ENCODE measurements at regions not wholly inside any gene's neighbourhood (a gene's known extent, or its start where the extent isn't known, plus 50 kb on each side); places are given as distances from the start of the nearest gene placed in this dataset.

GRCh38 chr4:110675426-110675825 lies 52.5 kb upstream of the PITX2 start:
- no peak for DNase-seq

DNA sequence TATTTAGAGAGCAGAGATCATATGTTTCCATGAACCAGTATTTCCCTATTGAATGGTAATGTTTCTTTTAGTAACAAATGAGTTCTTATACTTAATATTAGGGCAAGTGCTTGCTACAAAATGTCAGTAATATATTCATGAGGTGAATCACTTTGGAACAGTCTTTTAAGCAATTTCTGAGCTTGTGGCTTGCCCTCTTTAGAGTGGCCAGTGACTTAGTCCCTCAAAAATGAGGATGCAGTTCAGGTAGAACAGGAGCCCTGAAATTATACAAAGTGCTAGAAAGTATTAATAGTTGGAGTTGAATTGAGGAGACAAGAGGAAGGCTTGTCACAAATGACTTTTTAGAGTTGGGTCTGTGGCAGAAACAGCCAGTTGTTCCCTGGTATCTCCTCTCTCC lies 53.4 kb upstream of the PITX2 start:
- no peak for DNase-seq

GRCh38 chr4:110678517-110679227 lies 55.8 kb upstream of the PITX2 start:
- DNase-seq = no peak

DNA sequence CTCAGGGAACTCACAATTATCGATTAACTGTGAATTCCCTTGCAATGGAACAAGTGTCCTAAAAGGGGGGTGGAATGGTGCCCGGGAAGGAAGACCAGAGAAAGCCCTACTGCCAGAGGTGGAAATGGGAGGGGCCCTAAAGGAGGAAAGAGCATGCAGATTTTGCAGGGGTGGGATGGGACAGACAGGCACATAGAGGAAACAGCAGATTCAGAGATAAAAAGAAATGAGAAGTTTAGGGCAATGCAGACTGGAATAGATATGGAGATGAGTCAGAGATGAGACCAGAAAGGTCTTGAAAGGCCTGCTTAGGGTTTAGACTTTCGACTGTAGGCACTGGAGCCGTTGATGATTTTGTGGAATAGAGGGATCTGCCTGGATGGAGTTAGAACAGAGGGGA lies 57.4 kb upstream of the PITX2 start:
- no peak for DNase-seq

- DNase-seq = no peak
Observed at GRCh38 chr4:110681381-110681780, 58.5 kb upstream of the PITX2 start.

- DNase-seq = no peak
Observed at GRCh38 chr4:110682311-110682710, 59.4 kb upstream of the PITX2 start.

GRCh38 chr4:110683601-110684000 lies 60.7 kb upstream of the PITX2 start:
- no peak for DNase-seq

GRCh38 chr4:110702326-110702725 lies 79.4 kb upstream of the PITX2 start:
- DNase-seq = no peak

DNA sequence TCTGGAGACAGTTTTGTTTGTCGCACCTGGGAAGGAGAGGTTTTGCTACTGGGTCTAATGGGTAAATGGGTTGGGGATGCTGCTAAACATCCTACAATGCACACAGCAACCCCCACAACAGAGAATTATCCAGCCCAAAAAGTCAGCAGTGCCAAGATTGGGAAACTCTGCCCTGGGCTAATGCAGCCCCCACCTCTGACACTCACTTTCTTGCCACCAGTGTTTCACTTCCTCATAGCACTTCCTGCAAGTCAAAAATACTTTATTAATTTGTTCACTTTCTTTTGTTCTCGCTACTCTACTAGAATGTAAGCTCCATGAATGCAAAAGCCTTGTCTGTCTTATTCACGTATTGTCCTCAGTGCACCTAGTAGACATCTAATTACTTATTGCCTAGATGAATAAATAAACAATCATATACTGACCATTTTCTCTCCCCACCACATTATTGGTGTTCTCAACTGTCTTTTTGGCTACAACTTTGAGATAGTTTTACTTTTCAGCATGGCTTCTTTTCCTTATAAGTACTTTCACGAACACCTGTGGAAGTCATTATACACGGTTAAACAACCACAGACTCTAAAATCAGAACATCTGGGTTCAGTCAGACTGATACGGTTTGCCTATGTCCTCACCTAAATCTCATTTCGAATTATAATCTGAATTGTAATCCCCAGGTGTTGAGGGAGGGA lies 82.0 kb upstream of the PITX2 start:
- DNase-seq = no peak

DNA sequence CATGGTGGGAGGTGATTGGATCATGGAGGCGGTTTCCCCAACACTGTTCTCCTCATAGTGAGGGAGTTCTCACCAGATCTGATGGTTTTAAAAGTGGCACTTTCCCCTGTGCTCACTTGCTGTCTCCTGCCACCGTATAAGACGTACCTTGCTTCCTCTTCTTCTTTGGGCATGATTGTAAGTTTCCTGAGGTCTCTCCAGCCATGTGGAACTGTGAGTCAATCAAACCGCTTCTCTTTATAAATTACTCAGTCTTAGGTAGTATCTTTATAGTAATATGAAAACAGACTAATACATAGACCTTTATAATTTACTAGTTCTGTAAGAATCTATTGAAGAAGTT lies 82.5 kb upstream of the PITX2 start:
- DNase-seq = no peak

GRCh38 chr4:110710070-110710469 lies 87.2 kb upstream of the PITX2 start:
- no peak for DNase-seq

DNA sequence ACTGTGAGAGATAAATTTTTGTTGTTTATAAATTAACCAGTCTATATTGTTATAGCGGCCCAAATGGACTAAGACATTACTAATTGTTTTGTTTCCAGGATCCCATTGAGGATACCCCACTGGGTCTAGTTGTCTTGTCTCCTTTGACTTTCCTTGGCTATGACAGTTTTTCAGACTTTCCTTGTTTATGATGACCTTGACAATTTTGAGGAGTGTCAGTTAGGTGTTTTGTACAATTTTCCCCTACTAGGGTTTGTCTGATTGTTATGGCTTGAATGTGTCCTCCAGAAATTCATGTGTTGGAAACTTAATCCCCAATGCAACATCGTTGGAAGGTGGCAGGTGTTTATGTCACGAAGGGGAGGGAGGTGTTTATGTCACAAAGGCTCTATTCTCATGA lies 89.6 kb upstream of the PITX2 start:
- no peak for DNase-seq

DNA sequence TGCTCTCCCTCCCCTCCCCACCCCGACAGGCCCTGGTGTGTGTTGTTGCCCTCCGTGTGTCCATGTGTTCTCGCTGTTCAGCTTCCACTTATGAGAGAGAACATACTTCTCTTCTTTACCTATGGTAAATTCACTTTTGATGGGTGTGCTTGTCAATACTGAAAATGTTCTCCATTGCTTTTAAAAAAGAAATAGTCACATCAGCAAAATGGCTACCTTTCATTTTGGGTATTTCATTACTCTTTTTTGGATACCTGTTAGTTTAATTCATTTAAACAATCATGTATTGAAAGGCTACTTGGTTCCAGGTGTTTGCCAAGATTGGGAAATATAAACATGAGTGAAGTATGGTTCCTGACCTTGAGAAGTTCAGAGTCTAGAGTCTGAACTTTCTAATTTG lies 107.4 kb upstream of the PITX2 start:
- DNase-seq = no peak

GRCh38 chr4:110733901-110734300 lies 111.0 kb upstream of the PITX2 start:
- DNase-seq = no peak

GRCh38 chr4:110735686-110736085 lies 112.8 kb upstream of the PITX2 start:
- no peak for DNase-seq

DNA sequence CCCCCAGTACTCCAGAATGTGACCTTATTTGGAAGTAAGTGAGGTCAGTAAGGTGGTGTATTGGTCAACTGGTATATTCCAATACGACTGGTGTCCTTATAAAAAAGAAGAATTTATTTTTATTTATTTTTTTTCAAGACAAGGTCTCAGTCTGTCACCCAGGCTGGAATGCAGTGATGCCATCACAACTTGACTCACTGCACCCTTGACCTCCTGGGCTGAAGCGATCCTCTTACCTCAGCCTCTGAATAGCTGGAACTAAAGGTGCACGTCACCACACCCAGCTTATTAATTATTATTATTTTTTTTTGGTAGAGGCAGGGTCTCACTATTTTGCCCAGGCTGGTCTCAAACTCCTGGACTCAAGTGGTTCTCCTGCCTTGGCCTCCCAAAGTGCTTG lies 115.1 kb upstream of the PITX2 start:
- no peak for DNase-seq

GRCh38 chr4:110742143-110742542 lies 119.3 kb upstream of the PITX2 start:
- DNase-seq = no peak

- DNase-seq = no peak
Observed at GRCh38 chr4:110748071-110748470, 125.2 kb upstream of the PITX2 start.

GRCh38 chr4:110751183-110751582 lies 128.3 kb upstream of the PITX2 start:
- no peak for DNase-seq

DNA sequence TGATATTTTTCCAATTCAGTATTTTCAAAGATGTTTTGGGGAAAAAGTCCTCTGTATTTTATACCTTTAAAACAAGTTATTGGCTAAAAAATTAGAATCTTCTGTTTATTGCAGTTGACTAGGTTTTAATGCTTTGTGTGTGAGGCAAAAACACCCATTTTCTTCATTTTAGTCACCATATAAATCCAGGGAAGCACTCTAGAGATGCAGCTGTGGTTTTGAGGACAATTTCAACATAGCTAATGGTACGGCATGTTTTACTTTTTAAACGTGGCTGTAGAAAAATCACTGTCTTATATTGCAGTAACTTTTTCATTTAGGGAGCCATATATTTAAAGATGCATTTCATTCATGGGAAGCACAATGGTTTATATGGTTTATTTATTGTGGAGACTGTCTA lies 129.1 kb upstream of the PITX2 start:
- DNase-seq = no peak

DNA sequence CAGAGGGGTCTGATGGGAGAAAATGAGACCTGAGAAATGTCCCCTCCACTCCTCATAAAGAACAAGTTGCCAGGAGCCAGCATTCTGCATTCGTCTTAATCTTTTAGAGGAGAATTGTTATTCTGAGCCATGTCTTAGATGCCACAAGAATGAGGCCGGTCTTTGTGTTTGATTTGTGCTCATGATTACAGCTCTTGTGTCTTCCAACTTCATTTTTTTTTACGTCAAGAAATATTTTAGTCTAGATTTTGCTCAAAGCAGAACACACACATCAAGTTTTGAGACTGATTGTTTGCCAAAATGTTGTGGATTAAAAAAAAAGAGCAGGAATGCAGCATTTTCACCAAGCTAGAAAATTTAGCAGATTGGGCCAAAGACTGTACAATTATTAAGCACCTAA lies 130.6 kb upstream of the PITX2 start:
- no peak for DNase-seq

- no peak for DNase-seq
Observed at GRCh38 chr4:110754716-110755115, 131.8 kb upstream of the PITX2 start.

DNA sequence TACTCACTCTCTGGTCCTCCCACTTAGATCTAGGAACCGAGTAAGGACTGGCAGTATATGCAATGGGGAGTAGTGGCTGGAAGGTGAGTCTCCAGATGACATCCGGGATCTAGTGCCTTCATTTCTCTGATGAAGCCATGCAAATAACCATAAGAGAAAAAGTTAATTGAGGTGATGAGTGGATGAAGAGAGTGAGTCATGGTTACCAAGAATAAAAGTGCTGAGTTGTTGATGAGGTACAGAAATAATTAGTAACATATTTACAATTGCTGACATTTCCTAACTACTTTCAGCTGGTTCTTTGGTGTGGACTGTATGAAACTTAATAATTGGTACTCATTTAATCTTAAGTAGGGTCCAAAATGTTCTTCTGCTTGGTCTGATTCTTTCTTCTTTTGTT lies 146.7 kb upstream of the PITX2 start:
- no peak for DNase-seq

DNA sequence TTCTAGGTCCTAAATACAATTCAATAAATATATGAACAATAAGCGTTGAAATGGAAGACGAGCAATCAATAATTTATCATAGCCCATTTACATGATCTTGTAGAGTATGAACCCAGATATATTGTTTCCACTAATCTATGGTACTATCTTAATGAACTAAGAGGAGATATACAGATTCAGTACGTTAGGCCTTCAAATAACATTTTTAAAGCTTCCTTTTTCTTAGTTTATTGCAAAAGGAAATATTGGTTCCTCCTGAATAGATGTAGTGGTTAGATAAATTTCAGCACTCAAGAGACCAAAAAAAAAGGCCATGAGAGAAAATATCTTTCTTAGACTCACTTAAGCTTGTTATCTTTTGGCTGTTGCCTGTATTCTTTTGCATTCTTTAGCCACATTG lies 147.5 kb upstream of the PITX2 start:
- DNase-seq = no peak

- no peak for DNase-seq
Observed at GRCh38 chr4:110778521-110778920, 155.6 kb upstream of the PITX2 start.

Measured in stimulated activated CD4-positive, alpha-beta T cell treated with anti-CD3 and anti-CD28 coated beads, Interleukin-2, amount 100 ng/mL, for 24 hours (primary cell).